ENCODE measurements at regions not wholly inside any gene's neighbourhood (a gene's known extent, or its start where the extent isn't known, plus 50 kb on each side); places are given as distances from the start of the nearest gene placed in this dataset.

GRCh38 chr13:74442751-74443150 lies 308.5 kb upstream of the KLF12 start:
- TF ChIP-seq, protein P1, sequence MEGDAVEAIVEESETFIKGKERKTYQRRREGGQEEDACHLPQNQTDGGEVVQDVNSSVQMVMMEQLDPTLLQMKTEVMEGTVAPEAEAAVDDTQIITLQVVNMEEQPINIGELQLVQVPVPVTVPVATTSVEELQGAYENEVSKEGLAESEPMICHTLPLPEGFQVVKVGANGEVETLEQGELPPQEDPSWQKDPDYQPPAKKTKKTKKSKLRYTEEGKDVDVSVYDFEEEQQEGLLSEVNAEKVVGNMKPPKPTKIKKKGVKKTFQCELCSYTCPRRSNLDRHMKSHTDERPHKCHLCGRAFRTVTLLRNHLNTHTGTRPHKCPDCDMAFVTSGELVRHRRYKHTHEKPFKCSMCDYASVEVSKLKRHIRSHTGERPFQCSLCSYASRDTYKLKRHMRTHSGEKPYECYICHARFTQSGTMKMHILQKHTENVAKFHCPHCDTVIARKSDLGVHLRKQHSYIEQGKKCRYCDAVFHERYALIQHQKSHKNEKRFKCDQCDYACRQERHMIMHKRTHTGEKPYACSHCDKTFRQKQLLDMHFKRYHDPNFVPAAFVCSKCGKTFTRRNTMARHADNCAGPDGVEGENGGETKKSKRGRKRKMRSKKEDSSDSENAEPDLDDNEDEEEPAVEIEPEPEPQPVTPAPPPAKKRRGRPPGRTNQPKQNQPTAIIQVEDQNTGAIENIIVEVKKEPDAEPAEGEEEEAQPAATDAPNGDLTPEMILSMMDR (IDR thresholded peaks at IDR 0.05) = no peak
- TF ChIP-seq POLR2A (IDR thresholded peaks at IDR 0.05) = no peak
